Mesendoderm (in vitro differentiated cells): ENCODE measurements at regions not wholly inside any gene's neighbourhood (a gene's known extent, or its start where the extent isn't known, plus 50 kb on each side); places are given as distances from the start of the nearest gene placed in this dataset.

Source experiments
- DNase-seq: peaks from one replicate; pipeline ENCODE4 v3.0.0; 2013
- H2AK5ac ChIP-seq: 2 replicates; pipeline ENCODE4 v1.6.1; 2013; ENCODE audit warnings: low read length, inconsistent platforms
- H2BK120ac ChIP-seq: 2 replicates; pipeline ENCODE4 v1.6.1; 2013; ENCODE audit warnings: low read depth, mild to moderate bottlenecking, low read length, moderate library complexity, mixed read lengths
- H2BK15ac ChIP-seq: replicated peaks from 2 replicates; pipeline ENCODE4 v1.6.1; 2013; ENCODE audit warnings: low read depth, mild to moderate bottlenecking, moderate library complexity
- H2BK5ac ChIP-seq: 2 replicates; pipeline ENCODE4 v1.6.1; 2013; ENCODE audit warnings: low read length, inconsistent platforms
- H3K18ac ChIP-seq: 2 replicates; pipeline ENCODE4 v1.6.1; 2013; ENCODE audit warnings: mild to moderate bottlenecking, low read length, mixed read lengths
- H3K23ac ChIP-seq: one replicate; pipeline ENCODE4 v1.6.1; 2013; ENCODE audit warnings: low read length
- H3K27ac ChIP-seq: 2 replicates; pipeline ENCODE4 v1.5.1; 2013; ENCODE audit warnings: low read depth, mild to moderate bottlenecking, inconsistent platforms, low read length, moderate library complexity
- H3K27me3 ChIP-seq: 2 replicates; pipeline ENCODE4 v1.6.1; 2013; ENCODE audit warnings: low read length, control low read depth, mild to moderate bottlenecking, inconsistent platforms; ENCODE audit not compliant: insufficient read depth, poor library complexity
- H3K36me3 ChIP-seq: 2 replicates; pipeline ENCODE4 v1.6.1; 2013; ENCODE audit warnings: low read length, inconsistent platforms; ENCODE audit not compliant: control insufficient read depth, insufficient read depth
- H3K4ac ChIP-seq: one replicate; pipeline ENCODE4 v1.6.1; 2013; ENCODE audit warnings: low read depth, mild to moderate bottlenecking, low read length, moderate library complexity
- H3K4me1 ChIP-seq: 2 replicates; pipeline ENCODE4 v1.6.1; 2013; ENCODE audit warnings: low read depth, low read length, inconsistent platforms; ENCODE audit not compliant: control insufficient read depth
- H3K4me2 ChIP-seq: 2 replicates; pipeline ENCODE4 v1.6.1; 2013; ENCODE audit warnings: low read length
- H3K4me3 ChIP-seq: 2 replicates; pipeline ENCODE4 v1.5.1; 2013; ENCODE audit warnings: mild to moderate bottlenecking, low read length
- H3K56ac ChIP-seq: one replicate; pipeline ENCODE4 v1.6.1; 2013; ENCODE audit warnings: low read length
- H3K79me1 ChIP-seq: 2 replicates; pipeline ENCODE4 v1.6.1; 2013; ENCODE audit warnings: low read length, inconsistent platforms
- H3K79me2 ChIP-seq: 2 replicates; pipeline ENCODE4 v1.6.1; 2013; ENCODE audit warnings: mild to moderate bottlenecking, low read length; ENCODE audit not compliant: control insufficient read depth, insufficient read depth
- H3K9ac ChIP-seq: 2 replicates; pipeline ENCODE4 v1.6.1; 2013; ENCODE audit warnings: low read length, inconsistent platforms
- H4K5ac ChIP-seq: one replicate; pipeline ENCODE4 v1.6.1; 2013; ENCODE audit warnings: low read length
- H4K8ac ChIP-seq: one replicate; pipeline ENCODE4 v1.6.1; 2013; ENCODE audit warnings: low read depth, mild to moderate bottlenecking, control low read depth, low read length, moderate library complexity
- WGBS: extraction: QIAGEN DNeasy Blood & Tissue Kit; methylation state at CpG from one replicate; pipeline ENCODE4 v1.1.7; 2013; ENCODE audit warnings: low lambda C conversion rate, missing lambda C conversion rate; ENCODE audit not compliant: insufficient coverage; ENCODE audit errors: extremely low coverage; 5-methylcytosine and 5-hydroxymethylcytosine counted together

- Histone ChIP-seq H3K56ac (no peak overlapping the region), H2BK120ac (no peak overlapping the region), H3K4me3 (no peak overlapping the region), H2BK15ac (no peak overlapping the region), H3K18ac (no peak overlapping the region), H3K4ac (no peak overlapping the region), H3K79me1 (no peaks in the 10 kb centered on the region), H3K27ac (no peak overlapping the region), H3K9ac (no peak overlapping the region), H3K36me3 (no peaks in the 10 kb centered on the region), H4K8ac (no peak overlapping the region), H2AK5ac (no peak overlapping the region), H3K4me2 (no peak overlapping the region), H4K5ac (no peak overlapping the region), H3K23ac (no peak overlapping the region), H3K27me3 (no peaks in the 10 kb centered on the region), H3K79me2 (no peaks in the 10 kb centered on the region), H3K4me1 (no peaks in the 10 kb centered on the region), H2BK5ac (no peak overlapping the region)
- no CpG with 5 or more reads among the region's 3 CpGs for WGBS
- no peak for DNase-seq
Measured at GRCh38 chr5:155625315-155625714, 611.8 kb downstream of the KIF4B start.

DNA sequence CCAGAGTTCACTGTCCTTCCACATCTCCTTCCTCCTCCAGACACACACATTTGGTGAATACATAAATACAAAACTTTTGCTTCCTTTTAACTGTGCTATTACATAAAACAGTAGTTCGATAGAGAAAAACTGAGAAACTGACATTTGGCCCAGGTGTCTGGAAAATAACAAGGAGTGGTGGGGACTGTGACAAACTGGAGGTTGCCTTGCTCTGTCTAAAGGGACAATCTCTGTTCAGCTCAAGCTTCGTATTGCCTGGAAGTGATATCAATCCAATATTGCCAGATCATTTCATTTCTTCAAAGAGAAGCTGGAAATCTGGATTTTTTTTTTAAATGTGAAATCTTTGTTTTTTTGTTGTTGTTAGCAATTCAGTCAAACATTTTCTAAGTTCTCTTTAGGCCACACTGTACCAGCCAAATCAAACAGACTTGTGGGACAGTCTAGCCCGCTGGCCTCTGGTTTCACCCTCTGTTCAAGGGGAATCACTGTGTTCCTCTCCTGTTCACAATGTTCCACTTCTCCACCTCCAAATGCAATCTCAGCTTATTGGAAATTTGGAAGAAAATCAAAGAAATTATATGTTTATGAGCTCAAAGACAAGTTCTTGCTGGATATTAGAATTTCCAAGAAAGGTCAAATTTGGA is 612.5 kb downstream of the KIF4B start:
- Histone ChIP-seq H3K79me1 (no peaks in the 10 kb centered on the region), H2AK5ac (no peak overlapping the region), H3K27me3 (no peaks in the 10 kb centered on the region), H3K4me2 (no peak overlapping the region), H2BK5ac (no peak overlapping the region), H2BK120ac (no peak overlapping the region), H4K8ac (no peak overlapping the region), H3K27ac (no peak overlapping the region), H3K23ac (no peak overlapping the region), H4K5ac (no peak overlapping the region), H3K79me2 (no peaks in the 10 kb centered on the region), H3K4ac (no peak overlapping the region), H3K36me3 (no peaks in the 10 kb centered on the region), H3K4me1 (no peaks in the 10 kb centered on the region), H2BK15ac (no peak overlapping the region), H3K18ac (no peak overlapping the region), H3K9ac (no peak overlapping the region), H3K4me3 (no peak overlapping the region), H3K56ac (no peak overlapping the region)
- no CpG with 5 or more reads among the region's 3 CpGs for WGBS
- no peak for DNase-seq

GRCh38 chr5:155626592-155626991 is 613.0 kb downstream of the KIF4B start:
- Histone ChIP-seq H3K79me2 (no peaks in the 10 kb centered on the region), H3K27me3 (no peaks in the 10 kb centered on the region)

DNA sequence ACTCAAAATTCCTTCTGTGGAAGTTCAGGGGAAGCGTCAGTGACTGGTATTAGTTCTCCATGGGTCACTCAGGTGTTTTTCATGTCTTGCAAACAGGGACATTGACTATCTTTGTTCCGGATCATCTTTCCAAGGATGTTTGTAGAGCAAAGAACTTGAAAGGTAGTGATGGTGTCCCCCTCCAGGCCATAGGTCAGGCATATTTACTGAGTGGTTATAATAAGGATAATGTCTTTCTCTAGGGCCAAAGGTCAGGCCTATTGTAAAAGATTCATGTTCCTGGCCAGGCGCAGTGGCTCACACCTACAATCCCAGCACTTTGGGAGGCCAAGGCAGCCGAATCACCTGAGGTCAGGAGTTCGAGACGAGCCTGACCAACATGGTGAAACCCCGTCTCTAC is 614.8 kb downstream of the KIF4B start:
- H3K79me2 ChIP-seq = no peaks in the 10 kb centered on the region
- no peak overlapping the region for H2AK5ac ChIP-seq
- H3K9ac ChIP-seq = no peak overlapping the region
- H3K27ac ChIP-seq = no peak overlapping the region
- H3K4me3 ChIP-seq = no peak overlapping the region
- no peak for DNase-seq
- H3K56ac ChIP-seq = no peak overlapping the region
- H3K79me1 ChIP-seq = no peaks in the 10 kb centered on the region
- H3K36me3 ChIP-seq = no peaks in the 10 kb centered on the region
- no peak overlapping the region for H2BK120ac ChIP-seq
- no peak overlapping the region for H4K5ac ChIP-seq
- H3K4me2 ChIP-seq = no peak overlapping the region
- H3K4me1 ChIP-seq = no peaks in the 10 kb centered on the region
- no CpG with 5 or more reads among the region's 7 CpGs for WGBS
- no peaks in the 10 kb centered on the region for H3K27me3 ChIP-seq
- H2BK5ac ChIP-seq = no peak overlapping the region
- no peak overlapping the region for H2BK15ac ChIP-seq
- H3K23ac ChIP-seq = no peak overlapping the region
- H3K4ac ChIP-seq = no peak overlapping the region
- H3K18ac ChIP-seq = no peak overlapping the region
- no peak overlapping the region for H4K8ac ChIP-seq

More at GRCh38 chr5:155626592-155626991, 613.0 kb downstream of the KIF4B start:
- Histone ChIP-seq H3K36me3 (no peaks in the 10 kb centered on the region), H2BK15ac (no peak overlapping the region), H2BK120ac (no peak overlapping the region), H3K4me1 (no peaks in the 10 kb centered on the region), H3K56ac (no peak overlapping the region), H3K18ac (no peak overlapping the region), H3K27ac (no peak overlapping the region), H2BK5ac (no peak overlapping the region), H3K9ac (no peak overlapping the region), H3K79me1 (no peaks in the 10 kb centered on the region), H4K5ac (no peak overlapping the region), H3K4ac (no peak overlapping the region), H3K4me3 (no peak overlapping the region), H4K8ac (no peak overlapping the region), H3K4me2 (no peak overlapping the region), H2AK5ac (no peak overlapping the region), H3K23ac (no peak overlapping the region)
- whole genome bisulfite sequencing = no CpG with 5 or more reads among the region's 6 CpGs
- no peak for DNase-seq

DNA sequence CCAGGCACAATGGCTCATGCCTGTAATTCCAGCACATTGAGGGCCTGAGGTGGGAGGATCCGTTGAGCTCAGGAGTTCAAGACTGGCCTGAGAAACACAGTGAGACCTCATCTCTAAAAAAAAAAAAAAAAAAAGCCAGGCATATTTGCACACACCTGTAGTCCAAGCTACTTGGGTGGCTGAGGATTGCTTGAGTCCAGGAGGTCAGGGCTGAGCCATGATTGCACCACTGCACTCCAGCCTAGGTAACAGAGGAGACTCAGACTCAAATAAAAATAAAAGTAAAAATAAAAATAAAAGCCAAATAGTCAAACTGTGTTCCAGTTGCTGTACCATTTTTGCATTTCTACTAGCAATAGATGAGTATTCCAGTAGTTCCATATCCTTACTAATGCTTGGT is 616.0 kb downstream of the KIF4B start:
- no peaks in the 10 kb centered on the region for H3K27me3 ChIP-seq
- H3K4ac ChIP-seq = no peak overlapping the region
- H3K56ac ChIP-seq = no peak overlapping the region
- H4K8ac ChIP-seq = no peak overlapping the region
- no peak overlapping the region for H3K4me2 ChIP-seq
- H2AK5ac ChIP-seq = no peak overlapping the region
- no peaks in the 10 kb centered on the region for H3K36me3 ChIP-seq
- H4K5ac ChIP-seq = no peak overlapping the region
- H3K23ac ChIP-seq = no peak overlapping the region
- H3K9ac ChIP-seq = no peak overlapping the region
- H3K18ac ChIP-seq = no peak overlapping the region
- H3K27ac ChIP-seq = no peak overlapping the region
- H3K79me1 ChIP-seq = no peaks in the 10 kb centered on the region
- no peak overlapping the region for H2BK15ac ChIP-seq
- no CpG with 5 or more reads among the region's 1 CpG for WGBS
- no peak overlapping the region for H2BK120ac ChIP-seq
- DNase-seq = no peak
- H3K79me2 ChIP-seq = no peaks in the 10 kb centered on the region
- no peak overlapping the region for H3K4me3 ChIP-seq
- H2BK5ac ChIP-seq = no peak overlapping the region
- H3K4me1 ChIP-seq = no peaks in the 10 kb centered on the region

DNA sequence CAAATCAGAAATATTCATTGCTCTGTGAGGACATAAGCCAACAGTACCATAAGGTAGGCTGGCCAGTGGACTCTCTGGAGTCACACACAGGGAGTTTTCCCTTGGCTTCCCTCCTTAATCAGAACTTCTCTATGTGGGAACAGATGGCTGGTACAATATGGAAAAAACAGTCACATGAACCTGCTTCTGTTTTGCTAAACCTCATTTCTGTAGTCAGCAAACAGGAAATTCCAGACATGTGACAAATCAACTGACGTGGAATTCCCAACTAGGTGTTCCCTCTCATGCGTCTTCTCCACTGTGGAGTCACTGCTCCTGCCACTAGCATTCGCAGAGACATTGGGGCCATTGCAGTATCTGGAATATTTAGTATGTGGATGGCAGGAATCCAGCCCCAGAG is 617.6 kb downstream of the KIF4B start:
- H4K8ac ChIP-seq = no peak overlapping the region
- no peak overlapping the region for H3K56ac ChIP-seq
- DNase-seq = peak; percentile 68
- H3K27me3 ChIP-seq = no peaks in the 10 kb centered on the region
- H3K4me2 ChIP-seq = no peak overlapping the region
- no peak overlapping the region for H2BK120ac ChIP-seq
- H2AK5ac ChIP-seq = no peak overlapping the region
- no peak overlapping the region for H3K27ac ChIP-seq
- no CpG with 5 or more reads among the region's 3 CpGs for WGBS
- no peak overlapping the region for H3K23ac ChIP-seq
- H3K4me3 ChIP-seq = no peak overlapping the region
- H3K9ac ChIP-seq = no peak overlapping the region
- H4K5ac ChIP-seq = no peak overlapping the region
- H2BK15ac ChIP-seq = no peak overlapping the region
- H2BK5ac ChIP-seq = no peak overlapping the region
- no peak overlapping the region for H3K4ac ChIP-seq
- H3K4me1 ChIP-seq = no peaks in the 10 kb centered on the region
- H3K79me1 ChIP-seq = no peaks in the 10 kb centered on the region
- no peaks in the 10 kb centered on the region for H3K36me3 ChIP-seq
- H3K18ac ChIP-seq = no peak overlapping the region
- no peaks in the 10 kb centered on the region for H3K79me2 ChIP-seq
